DOHH2 (cell line): ENCODE measurements at regions not wholly inside any gene's neighbourhood (a gene's known extent, or its start where the extent isn't known, plus 50 kb on each side); places are given as distances from the start of the nearest gene placed in this dataset.

Experiments used
- H3F3A ChIP-seq: fragments of 200-600 bp; sonication (generic), shearing (Covaris generic); 2 replicates; pipeline ENCODE4 v1.6.0; 2016; ENCODE audit warnings: antibody characterized with exemption, mild to moderate bottlenecking; ENCODE audit not compliant: control insufficient read depth, insufficient read depth
- H3K27ac ChIP-seq: fragments of 200-600 bp; sonication (generic); 2 replicates; pipeline ENCODE4 v1.5.1; 2014; ENCODE audit warnings: low read depth, mild to moderate bottlenecking, low read length, moderate library complexity
- H3K27me3 ChIP-seq: fragments of 200-600 bp; sonication (generic); 2 replicates; pipeline ENCODE4 v1.6.1; 2014; ENCODE audit warnings: mild to moderate bottlenecking, low read length, mixed read lengths; ENCODE audit not compliant: control insufficient read depth
- H3K36me3 ChIP-seq: fragments of 200-600 bp; sonication (generic); 2 replicates; pipeline ENCODE4 v1.6.1; 2014; ENCODE audit warnings: mild to moderate bottlenecking, low read length, moderate library complexity, mixed read lengths; ENCODE audit not compliant: control insufficient read depth
- H3K4me1 ChIP-seq: fragments of 200-600 bp; sonication (generic); 2 replicates; pipeline ENCODE4 v1.6.1; 2014; ENCODE audit warnings: mild to moderate bottlenecking, low read length, mixed read lengths; ENCODE audit not compliant: control insufficient read depth
- H3K4me2 ChIP-seq: fragments of 200-600 bp; sonication (generic); 2 replicates; pipeline ENCODE4 v1.6.0; 2014; ENCODE audit warnings: mild to moderate bottlenecking, low read length, moderate library complexity
- H3K4me3 ChIP-seq: fragments of 200-600 bp; sonication (generic); 2 replicates; pipeline ENCODE4 v1.5.1; 2014; ENCODE audit warnings: mild to moderate bottlenecking, low read length, mixed read lengths
- H3K79me2 ChIP-seq: fragments of 200-600 bp; sonication (generic); 2 replicates; pipeline ENCODE4 v1.6.1; 2014; ENCODE audit warnings: mild to moderate bottlenecking, low read length, mixed read lengths; ENCODE audit not compliant: control insufficient read depth
- H3K9me2 ChIP-seq: fragments of 200-600 bp; sonication (generic); replicated peaks from 2 replicates; pipeline ENCODE4 v1.6.1; 2014; ENCODE audit warnings: mild to moderate bottlenecking, low read length, mixed read lengths; ENCODE audit not compliant: control insufficient read depth
- H3K9me3 ChIP-seq: fragments of 200-600 bp; sonication (generic); 2 replicates; pipeline ENCODE4 v1.6.1; 2014; ENCODE audit warnings: antibody characterized with exemption, low read length, mixed read lengths; ENCODE audit not compliant: control insufficient read depth, insufficient read depth
- H4K20me1 ChIP-seq: fragments of 200-600 bp; sonication (generic); 2 replicates; pipeline ENCODE4 v1.6.0; 2014; ENCODE audit warnings: low read depth, mild to moderate bottlenecking, antibody characterized with exemption, low read length, moderate library complexity; ENCODE audit not compliant: control insufficient read depth, insufficient read depth
- EZH2phosphoT487 ChIP-seq: fragments of 200-600 bp; sonication (generic); IDR thresholded peaks from 2 replicates; pipeline ENCODE4 v1.6.1; 2017; ENCODE audit warnings: borderline replicate concordance, mild to moderate bottlenecking, antibody characterized with exemption, low read length, moderate library complexity, mixed read lengths
- TF ChIP-seq, protein P1 (sequence below): fragments of 200-600 bp; sonication (generic); IDR thresholded peaks from one replicate; pipeline ENCODE4 v1.5.1; 2014; ENCODE audit warnings: antibody characterized with exemption, mild to moderate bottlenecking, low read depth, low read length; ENCODE audit not compliant: poor library complexity, severe bottlenecking

DNA sequence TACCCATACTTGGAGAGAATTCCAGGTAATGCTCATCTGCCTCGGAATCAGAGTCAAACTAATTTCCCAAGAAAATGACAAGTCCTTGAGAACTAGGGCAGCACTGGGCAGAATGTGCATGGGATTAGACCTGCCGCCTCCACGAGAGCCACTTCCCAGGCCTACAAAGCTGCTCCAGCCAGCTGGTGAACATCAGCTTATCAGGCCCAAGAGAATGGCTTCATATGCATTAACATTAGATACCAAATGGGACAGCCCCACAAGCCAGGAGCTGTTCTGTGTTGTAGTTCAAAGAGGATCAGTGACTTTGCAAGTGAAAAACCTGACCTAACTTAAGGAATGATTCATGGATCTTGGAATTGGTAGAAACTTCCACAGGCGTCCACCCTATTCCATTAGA is 203.3 kb downstream of the CYLD start:
- no peaks in the 10 kb centered on the region for H3K9me2 ChIP-seq
- no peaks in the 10 kb centered on the region for H3K79me2 ChIP-seq
- no peak overlapping the region for H3K4me2 ChIP-seq
- no peaks in the 10 kb centered on the region for H3K36me3 ChIP-seq
- H3K27me3 ChIP-seq: no peaks in the 10 kb centered on the region
- no peak for TF ChIP-seq EZH2phosphoT487
- TF ChIP-seq, protein P1, sequence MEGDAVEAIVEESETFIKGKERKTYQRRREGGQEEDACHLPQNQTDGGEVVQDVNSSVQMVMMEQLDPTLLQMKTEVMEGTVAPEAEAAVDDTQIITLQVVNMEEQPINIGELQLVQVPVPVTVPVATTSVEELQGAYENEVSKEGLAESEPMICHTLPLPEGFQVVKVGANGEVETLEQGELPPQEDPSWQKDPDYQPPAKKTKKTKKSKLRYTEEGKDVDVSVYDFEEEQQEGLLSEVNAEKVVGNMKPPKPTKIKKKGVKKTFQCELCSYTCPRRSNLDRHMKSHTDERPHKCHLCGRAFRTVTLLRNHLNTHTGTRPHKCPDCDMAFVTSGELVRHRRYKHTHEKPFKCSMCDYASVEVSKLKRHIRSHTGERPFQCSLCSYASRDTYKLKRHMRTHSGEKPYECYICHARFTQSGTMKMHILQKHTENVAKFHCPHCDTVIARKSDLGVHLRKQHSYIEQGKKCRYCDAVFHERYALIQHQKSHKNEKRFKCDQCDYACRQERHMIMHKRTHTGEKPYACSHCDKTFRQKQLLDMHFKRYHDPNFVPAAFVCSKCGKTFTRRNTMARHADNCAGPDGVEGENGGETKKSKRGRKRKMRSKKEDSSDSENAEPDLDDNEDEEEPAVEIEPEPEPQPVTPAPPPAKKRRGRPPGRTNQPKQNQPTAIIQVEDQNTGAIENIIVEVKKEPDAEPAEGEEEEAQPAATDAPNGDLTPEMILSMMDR: no peak
- H4K20me1 ChIP-seq: no peaks in the 10 kb centered on the region
- peaks cover 4% of the 10 kb centered on the region; the same call in 1 of the 2 replicates for H3K9me3 ChIP-seq
- no peak overlapping the region for H3K4me3 ChIP-seq
- no peak overlapping the region for H3K27ac ChIP-seq
- H3K4me1 ChIP-seq: no peaks in the 10 kb centered on the region
- no peaks in the 10 kb centered on the region for H3F3A ChIP-seq

DNA sequence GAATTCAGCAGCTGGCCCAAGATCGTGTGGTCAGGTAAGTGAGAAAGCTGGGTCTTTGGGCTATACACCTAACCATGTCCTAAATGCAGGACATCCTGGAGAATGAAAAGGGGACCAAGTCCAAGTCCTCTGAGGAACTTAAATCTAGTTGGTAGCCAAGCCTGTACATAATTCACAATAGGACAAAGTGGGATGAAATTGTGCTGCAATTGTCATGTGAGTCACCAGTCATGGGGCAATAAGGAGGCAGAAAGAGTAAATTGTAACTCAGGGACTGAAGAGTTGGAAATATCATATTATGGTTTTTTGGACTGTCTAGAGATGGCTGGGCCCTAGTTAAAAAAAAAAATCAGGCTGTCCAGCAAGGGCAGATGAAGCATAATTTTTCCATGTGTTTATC is 202.6 kb downstream of the CYLD start:
- H3K79me2 ChIP-seq: no peaks in the 10 kb centered on the region
- TF ChIP-seq, protein P1: no peak
- no peak for TF ChIP-seq EZH2phosphoT487
- no peak overlapping the region for H3K4me3 ChIP-seq
- H4K20me1 ChIP-seq: no peaks in the 10 kb centered on the region
- no peaks in the 10 kb centered on the region for H3K4me1 ChIP-seq
- peaks cover 4% of the 10 kb centered on the region; the same call in 1 of the 2 replicates for H3K9me3 ChIP-seq
- no peaks in the 10 kb centered on the region for H3F3A ChIP-seq
- H3K4me2 ChIP-seq: no peak overlapping the region
- H3K36me3 ChIP-seq: no peaks in the 10 kb centered on the region
- no peaks in the 10 kb centered on the region for H3K27me3 ChIP-seq
- H3K9me2 ChIP-seq: no peaks in the 10 kb centered on the region
- H3K27ac ChIP-seq: no peak overlapping the region

DNA sequence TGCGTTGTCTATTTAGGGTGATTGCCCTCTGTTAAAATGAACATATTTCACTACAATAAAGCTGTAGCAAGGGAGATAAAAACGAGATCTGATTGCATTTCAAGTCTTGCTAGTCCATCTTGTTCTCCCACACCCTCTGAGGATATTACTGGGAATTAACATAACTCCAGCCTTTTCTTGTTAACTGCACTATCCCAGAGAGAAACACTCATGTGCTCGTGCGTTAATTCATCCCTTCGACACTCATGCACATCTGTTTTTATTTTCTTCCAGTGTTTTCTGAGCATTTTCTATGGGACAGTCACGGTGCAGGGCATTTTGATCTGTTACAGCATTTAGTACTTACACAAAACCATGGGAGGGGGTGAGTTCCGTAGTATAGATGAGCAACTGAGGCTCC is 202.1 kb downstream of the CYLD start:
- Histone ChIP-seq H3F3A (no peaks in the 10 kb centered on the region), H3K27me3 (no peaks in the 10 kb centered on the region), H3K9me2 (no peaks in the 10 kb centered on the region), H3K27ac (no peak overlapping the region), H3K36me3 (no peaks in the 10 kb centered on the region), H3K9me3 (peaks cover 4% of the 10 kb centered on the region; the same call in 1 of the 2 replicates), H3K4me2 (no peak overlapping the region), H3K4me1 (no peaks in the 10 kb centered on the region), H3K79me2 (no peaks in the 10 kb centered on the region), H4K20me1 (no peaks in the 10 kb centered on the region), H3K4me3 (no peak overlapping the region)
- no peak for TF ChIP-seq EZH2phosphoT487
- TF ChIP-seq, protein P1: no peak

DNA sequence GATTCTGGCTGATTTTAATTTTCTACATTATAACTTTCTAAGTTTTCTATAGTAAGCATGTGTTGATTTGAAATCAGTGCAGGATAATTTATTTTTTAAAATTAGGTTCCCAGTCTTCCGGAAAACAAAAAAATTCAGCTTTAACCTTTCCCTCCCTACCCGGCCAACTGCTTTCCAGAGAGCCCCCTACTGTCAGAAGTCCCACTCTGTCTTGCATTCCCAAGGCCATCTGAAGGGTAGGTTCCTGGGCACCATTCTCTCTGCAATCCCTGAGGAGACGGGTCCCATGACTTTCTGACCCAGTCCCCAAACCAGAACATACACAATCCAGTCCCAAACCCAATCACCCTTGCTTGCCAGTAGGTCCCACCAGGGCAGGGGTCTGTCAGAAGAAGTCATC is 200.3 kb downstream of the CYLD start:
- Histone ChIP-seq H3K4me2 (no peak overlapping the region), H3K36me3 (no peaks in the 10 kb centered on the region), H3K27ac (no peak overlapping the region), H3K4me3 (no peak overlapping the region), H3K79me2 (no peaks in the 10 kb centered on the region), H3K27me3 (no peaks in the 10 kb centered on the region), H3K4me1 (no peaks in the 10 kb centered on the region), H3K9me3 (peaks cover 4% of the 10 kb centered on the region; the same call in 1 of the 2 replicates), H3F3A (no peaks in the 10 kb centered on the region), H3K9me2 (no peaks in the 10 kb centered on the region), H4K20me1 (no peaks in the 10 kb centered on the region)
- no peak for TF ChIP-seq EZH2phosphoT487
- TF ChIP-seq, protein P1: no peak
